Cardiac muscle cell (in vitro differentiated cells and primary cell): ENCODE measurements at regions not wholly inside any gene's neighbourhood (a gene's known extent, or its start where the extent isn't known, plus 50 kb on each side); places are given as distances from the start of the nearest gene placed in this dataset.

ENCODE experiments used
- DNase-seq, 2 donors: peaks; one replicate each; pipeline versions ENCODE4 v3.0.0 to v3.0.0-alpha.2; 2010 to 2017; ENCODE audit warnings: low read depth in 1 of 2, low spot score in 1 of 2
- H3K27ac ChIP-seq: fragments of 200-600 bp; sonication (generic); 2 replicates; pipeline ENCODE4 v1.5.1; 2016
- H3K27me3 ChIP-seq: fragments of 200-600 bp; sonication (generic); 2 replicates; pipeline ENCODE4 v1.6.0; 2016; ENCODE audit warnings: control low read depth
- H3K36me3 ChIP-seq: fragments of 200-600 bp; sonication (generic); 2 replicates; pipeline ENCODE4 v1.5.1; 2016; ENCODE audit warnings: control low read depth
- H3K4me1 ChIP-seq: fragments of 200-600 bp; sonication (generic); 2 replicates; pipeline ENCODE4 v1.8.1; 2017; ENCODE audit warnings: low read depth, mild to moderate bottlenecking, mixed run types
- H3K4me3 ChIP-seq: fragments of 200-600 bp; sonication (generic); 2 replicates; pipeline ENCODE4 v1.5.1; 2016; ENCODE audit warnings: mild to moderate bottlenecking
- H3K9me3 ChIP-seq: fragments of 200-600 bp; sonication (generic); 2 replicates; pipeline ENCODE4 v1.5.1; 2017; ENCODE audit warnings: low read depth, mild to moderate bottlenecking, control low read depth
- CTCF ChIP-seq: IDR thresholded peaks from 2 replicates; pipeline ENCODE4 v1.5.1; 2012; ENCODE audit warnings: low read depth, mild to moderate bottlenecking, low read length

GRCh38 chr4:11183356-11183740, 245.3 kb downstream of the HS3ST1 start:
- Histone ChIP-seq H3K36me3 (no peaks in the 10 kb centered on the region), H3K4me1 (no peaks in the 10 kb centered on the region), H3K9me3 (no peaks in the 10 kb centered on the region), H3K4me3 (no peak overlapping the region), H3K27ac (no peak overlapping the region), H3K27me3 (no peaks in the 10 kb centered on the region)
- TF ChIP-seq CTCF = no peak
- no peak for DNase-seq

- DNase-seq = no peak
- TF ChIP-seq CTCF = no peak
- no peak overlapping the region for H3K4me3 ChIP-seq
- H3K4me1 ChIP-seq = no peaks in the 10 kb centered on the region
- no peaks in the 10 kb centered on the region for H3K9me3 ChIP-seq
- no peak overlapping the region for H3K27ac ChIP-seq
- H3K27me3 ChIP-seq = no peaks in the 10 kb centered on the region
- H3K36me3 ChIP-seq = no peaks in the 10 kb centered on the region
Observed at GRCh38 chr4:11182586-11183355, 245.9 kb downstream of the HS3ST1 start.

DNA sequence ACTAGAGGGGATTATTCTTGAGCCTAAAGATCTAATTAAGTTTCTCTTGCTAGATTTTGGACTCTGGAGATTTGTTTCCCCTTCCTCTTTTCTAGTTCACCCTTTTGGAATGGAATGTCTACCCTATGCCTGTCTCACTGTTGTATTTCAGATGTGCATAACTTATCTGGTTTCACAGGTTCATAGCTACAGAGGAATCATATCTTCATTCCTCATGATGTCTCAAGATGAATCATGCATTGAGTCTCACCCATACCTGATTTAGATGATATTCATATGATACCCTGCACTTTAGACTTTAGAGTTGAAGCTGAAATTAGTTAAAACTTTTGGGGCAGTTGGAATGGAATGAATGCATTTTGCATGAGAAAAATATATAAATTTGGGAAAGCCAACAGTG, 246.7 kb downstream of the HS3ST1 start:
- Histone ChIP-seq H3K4me1 (no peaks in the 10 kb centered on the region), H3K27me3 (no peaks in the 10 kb centered on the region), H3K4me3 (no peak overlapping the region), H3K9me3 (no peaks in the 10 kb centered on the region), H3K36me3 (no peaks in the 10 kb centered on the region), H3K27ac (no peak overlapping the region)
- DNase-seq = no peak
- TF ChIP-seq CTCF = no peak

DNA sequence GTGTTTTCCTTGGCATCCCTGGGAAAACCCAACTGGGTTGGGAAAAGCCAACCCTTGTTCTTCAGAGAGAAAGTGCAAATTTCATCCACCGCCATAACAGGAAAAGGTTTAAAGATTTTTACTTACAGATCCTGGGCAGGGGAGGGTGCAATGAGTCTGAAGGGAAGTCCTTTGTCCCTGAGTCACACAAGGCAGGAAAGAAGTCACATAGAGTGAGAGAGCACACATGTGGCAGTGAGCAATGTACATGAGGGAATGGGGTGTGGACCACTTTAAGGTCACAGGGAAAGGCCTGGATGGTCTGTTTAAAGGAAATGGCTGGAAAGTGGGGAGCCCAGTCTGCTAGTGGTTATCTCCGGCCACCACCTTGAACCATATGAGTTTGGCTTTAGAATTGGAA, 248.9 kb downstream of the HS3ST1 start:
- DNase-seq = no peak
- H3K4me3 ChIP-seq = no peak overlapping the region
- H3K4me1 ChIP-seq = no peaks in the 10 kb centered on the region
- no peaks in the 10 kb centered on the region for H3K36me3 ChIP-seq
- TF ChIP-seq CTCF = no peak
- H3K9me3 ChIP-seq = no peaks in the 10 kb centered on the region
- no peaks in the 10 kb centered on the region for H3K27me3 ChIP-seq
- H3K27ac ChIP-seq = no peak overlapping the region

DNA sequence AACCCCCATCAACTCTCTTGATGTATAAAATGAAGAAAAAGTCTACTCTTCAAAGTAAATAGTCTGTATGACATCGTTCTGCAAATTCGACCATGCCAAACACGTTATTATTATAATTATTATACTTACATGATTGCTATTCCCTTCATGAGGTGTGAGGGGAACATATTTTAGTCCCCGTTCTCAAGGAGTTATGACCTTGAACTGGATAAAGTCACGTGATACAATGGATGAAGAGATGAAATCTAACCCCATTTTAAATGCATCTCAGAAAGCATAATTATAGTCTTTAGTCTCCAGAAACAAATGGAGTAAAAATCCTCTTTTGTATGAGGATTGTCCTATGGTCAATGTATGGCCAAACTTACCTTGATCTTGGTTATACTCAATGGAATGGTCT, 250.3 kb downstream of the HS3ST1 start:
- DNase-seq = no peak
- H3K4me3 ChIP-seq = no peak overlapping the region
- H3K9me3 ChIP-seq = no peaks in the 10 kb centered on the region
- H3K27me3 ChIP-seq = no peaks in the 10 kb centered on the region
- no peak overlapping the region for H3K27ac ChIP-seq
- TF ChIP-seq CTCF = no peak
- H3K4me1 ChIP-seq = no peaks in the 10 kb centered on the region
- no peaks in the 10 kb centered on the region for H3K36me3 ChIP-seq
